Psoas muscle (tissue), 7 donors: ENCODE measurements at regions not wholly inside any gene's neighbourhood (a gene's known extent, or its start where the extent isn't known, plus 50 kb on each side); places are given as distances from the start of the nearest gene placed in this dataset.
A peak's percentile ranks its signal among the peaks of the same experiment; 100 is the strongest.
"Not testable (repeated sequence)": the region's sequence is repeated elsewhere in the genome, so short reads cannot be mapped to it uniquely, and the experiment has no call there.

Experiments used
- ATAC-seq, 4 donors: fragments of 200-7000 bp; cut with Tn5 transposase; one replicate each; pipeline ENCODE4 v1.9.1; 2020; ENCODE audit warnings: moderate library complexity in 3 of 4, mild to moderate bottlenecking in 2 of 4
- DNase-seq, 2 donors: peaks; one replicate each; pipeline ENCODE4 v3.0.0-alpha.2; 2020
- H3K27ac ChIP-seq: fragments of 200-600 bp; one replicate; pipeline ENCODE4 v1.8.0; 2022
- H3K27me3 ChIP-seq, 3 donors: fragments of 200-600 bp in 1 of 3; one replicate each; pipeline versions ENCODE4 v1.6.1 to v1.8.0; 2013 to 2022; ENCODE audit warnings: low read length in 2 of 3, mild to moderate bottlenecking in 2 of 3, moderate library complexity in 1 of 3; ENCODE audit not compliant: insufficient read depth in 3 of 3
- H3K36me3 ChIP-seq, 2 donors: fragments of 200-600 bp in 1 of 2; one replicate each; pipeline versions ENCODE4 v1.6.1 to v1.8.0; 2013 to 2022; ENCODE audit warnings: low read depth in 1 of 2, mild to moderate bottlenecking in 1 of 2, moderate library complexity in 1 of 2; ENCODE audit not compliant: insufficient read depth in 1 of 2
- H3K4me1 ChIP-seq: fragments of 200-600 bp; one replicate; pipeline ENCODE4 v1.8.0; 2022
- H3K4me3 ChIP-seq: fragments of 200-600 bp; one replicate; pipeline ENCODE4 v1.8.0; 2022; ENCODE audit warnings: mild to moderate bottlenecking
- H3K9me3 ChIP-seq: fragments of 200-600 bp; one replicate; pipeline ENCODE4 v1.8.0; 2022
- CTCF ChIP-seq: fragments of 200-600 bp; IDR thresholded peaks from one replicate; pipeline ENCODE4 v1.8.0; 2022; ENCODE audit warnings: antibody characterized with exemption
- WGBS, 3 donors: extraction: QIAGEN DNeasy Blood & Tissue Kit; methylation state at CpG; one replicate each; pipeline versions ENCODE4 v1.1.6 to v1.1.7; 2013; 5-methylcytosine and 5-hydroxymethylcytosine counted together
- intact Hi-C, 2 donors: fragments of 100-400 bp; cut with DNase I; formaldehyde crosslinking; loops; one replicate each; pipeline versions ENCODE4 v1.11.0 to v1.14.2; 2022
- donor health status: healthy with polysubstance abuse.
- donor health status: DM: no; HTN: no; CAD: no; lungs with moderate emphysema.
- donor health status: Bipolar disorder and iron deficiency.
- donor health status: healthy.
- donor health status: DM: yes; HTN: yes; CAD: no.
- donor health status: DM: no; HTN: no; CAD: no.
- donor health status: DM: yes; HTN: yes; CAD: no.

GRCh38 chr1:9442986-9443385 is 96.3 kb upstream of the SLC25A33 start:
- Histone ChIP-seq H3K9me3 (no peaks in the 10 kb centered on the region), H3K4me1 (peaks cover 62% of the 10 kb centered on the region), H3K27me3 (no peaks in the 10 kb centered on the region), H3K36me3 (no peaks in the 10 kb centered on the region), H3K27ac (peak overlapping the region; percentile 80), H3K4me3 (no peak overlapping the region)
- TF ChIP-seq CTCF: no peak
- DNase-seq: no peak
- 84 to 94% (median 88%) methylated on average over 3 of the region's 3 CpGs for WGBS, 3 donors
- intact Hi-C loops: loop anchor here in 1 of 2 donors (5.0 kb wide), 1 partner anchor 66 kb away; no protein-coding TSS in a partner anchor
- no peak for ATAC-seq

GRCh38 chr1:9443913-9444445 is 95.3 kb upstream of the SLC25A33 start:
- H3K36me3 ChIP-seq: no peaks in the 10 kb centered on the region
- ATAC-seq (peak; percentile 59 to 85 (median 80)), DNase-seq (peak; percentile 48 to 81)
- H3K27me3 ChIP-seq: no peaks in the 10 kb centered on the region
- peak overlapping the region; percentile 80 for H3K27ac ChIP-seq
- no peak overlapping the region for H3K4me3 ChIP-seq
- no peak for TF ChIP-seq CTCF
- intact Hi-C loops: loop anchor here in 1 of 2 donors (5.0 kb wide), 1 partner anchor 67 kb away; no protein-coding TSS in a partner anchor
- peaks cover 62% of the 10 kb centered on the region for H3K4me1 ChIP-seq
- WGBS, 3 donors: 40 to 71% (median 56%) methylated on average over 14 of the region's 14 CpGs
- H3K9me3 ChIP-seq: no peaks in the 10 kb centered on the region

- Histone ChIP-seq H3K27ac (peak overlapping the region; percentile 80), H3K4me1 (peaks cover 62% of the 10 kb centered on the region), H3K4me3 (no peak overlapping the region), H3K36me3 (no peaks in the 10 kb centered on the region), H3K9me3 (no peaks in the 10 kb centered on the region), H3K27me3 (no peaks in the 10 kb centered on the region)
- no peak for DNase-seq
- 75 to 95% (median 86%) methylated on average over 12 of the region's 12 CpGs for WGBS, 3 donors
- intact Hi-C loops: loop anchor here in 1 of 2 donors (5.0 kb wide), 1 partner anchor 67 kb away; no protein-coding TSS in a partner anchor
- TF ChIP-seq CTCF: no peak
- ATAC-seq: peak in 3 of 4 donors; percentile 56 to 77 (median 58)
Measured at GRCh38 chr1:9444532-9444931, 94.7 kb upstream of the SLC25A33 start.

- intact Hi-C loops: not testable (repeated sequence)
- 76 to 91% (median 83%) methylated on average over 10 of the region's 10 CpGs for WGBS, 3 donors
Measured at GRCh38 chr1:9445081-9445480, 94.2 kb upstream of the SLC25A33 start.

GRCh38 chr1:9447215-9447960 is 91.9 kb upstream of the SLC25A33 start:
- H3K4me1 ChIP-seq: peaks cover 59% of the 10 kb centered on the region
- intact Hi-C loops: no loop called here
- H3K36me3 ChIP-seq: no peaks in the 10 kb centered on the region
- no peak for DNase-seq
- no peak for ATAC-seq
- 81 to 88% (median 82%) methylated on average over 18 of the region's 18 CpGs for WGBS, 3 donors
- H3K4me3 ChIP-seq: no peak overlapping the region
- H3K27ac ChIP-seq: peak overlapping the region; percentile 80
- H3K9me3 ChIP-seq: no peaks in the 10 kb centered on the region
- no peak for TF ChIP-seq CTCF
- H3K27me3 ChIP-seq: no peaks in the 10 kb centered on the region

More at GRCh38 chr1:9445081-9445480, 94.2 kb upstream of the SLC25A33 start:
- not testable (repeated sequence) for H3K4me3 ChIP-seq, DNase-seq, ATAC-seq, H3K27me3 ChIP-seq, H3K36me3 ChIP-seq, H3K9me3 ChIP-seq
- H3K27ac ChIP-seq: peak overlapping the region; percentile 80
- peaks cover 65% of the 10 kb centered on the region for H3K4me1 ChIP-seq
